Stomach (tissue), 8 donors: ENCODE measurements at regions not wholly inside any gene's neighbourhood (a gene's known extent, or its start where the extent isn't known, plus 50 kb on each side); places are given as distances from the start of the nearest gene placed in this dataset.

ENCODE experiments used
- DNase-seq, 2 donors: peaks; one replicate each; pipeline versions ENCODE4 v3.0.0 to v3.0.0-alpha.2; 2013 to 2019
- H3K27ac ChIP-seq, 5 donors: fragments of 200-600 bp in 4 of 5; sonication (generic) in 4 of 5; one replicate each; pipeline ENCODE4 v1.5.1; 2013 to 2019; ENCODE audit warnings: mild to moderate bottlenecking in 1 of 5, moderate library complexity in 1 of 5
- H3K27me3 ChIP-seq, 3 donors: fragments of 200-600 bp; sonication (generic); one replicate each; pipeline ENCODE4 v1.5.1; 2017 to 2019; ENCODE audit warnings: mixed run types in 1 of 3
- H3K36me3 ChIP-seq, 4 donors: fragments of 200-600 bp; sonication (generic); 1 replicate in 3 of 4; 2 replicates in 1 of 4; pipeline ENCODE4 v1.5.1; 2016 to 2019
- H3K4me1 ChIP-seq, 4 donors: fragments of 200-600 bp; sonication (generic); one replicate each; pipeline ENCODE4 v1.5.1; 2016 to 2019
- H3K4me3 ChIP-seq, 4 donors: fragments of 200-600 bp; sonication (generic) in 3 of 4; one replicate each; pipeline ENCODE4 v1.5.1; 2016 to 2019; ENCODE audit warnings: mild to moderate bottlenecking in 1 of 4
- H3K9me3 ChIP-seq, 4 donors: fragments of 200-600 bp; sonication (generic); one replicate each; pipeline ENCODE4 v1.5.1; 2016 to 2019
- EP300 ChIP-seq: sonication (generic); formaldehyde crosslinking; IDR thresholded peaks from one replicate; pipeline ENCODE4 v1.6.1; 2017; ENCODE audit warnings: antibody characterized with exemption
- POLR2A ChIP-seq, 4 donors: fragments of 450-650 bp; IDR thresholded peaks; one replicate each; pipeline ENCODE4 v1.6.1; 2016; ENCODE audit warnings: antibody characterized with exemption in 4 of 4, control low read depth in 2 of 4, mild to moderate bottlenecking in 1 of 4, moderate library complexity in 1 of 4
- POLR2AphosphoS5 ChIP-seq, 3 donors: sonication (generic); formaldehyde crosslinking; IDR thresholded peaks; one replicate each; pipeline ENCODE4 v1.6.1; 2016; ENCODE audit warnings: antibody characterized with exemption in 3 of 3
- WGBS, 5 donors: extraction: QIAGEN DNeasy Blood & Tissue Kit in 3 of 5; methylation state at CpG; one replicate each; pipeline versions ENCODE4 v1.1.5 to v1.1.7; 2013 to 2018; 5-methylcytosine and 5-hydroxymethylcytosine counted together
- intact Hi-C: fragments of 100-400 bp; cut with DNase I; formaldehyde crosslinking; loops from one replicate; pipeline ENCODE4 v1.15.1; 2023; ENCODE audit warnings: low total_unique reads
- TF ChIP-seq, protein P1 (sequence below), 7 experiments: fragments of 450-650 bp in 4 of 7; fragments of 200-600 bp in 3 of 7; sonication (generic) in 3 of 7; IDR thresholded peaks; one replicate each; pipeline ENCODE4 v1.5.1; 2016 to 2019; ENCODE audit warnings: antibody characterized with exemption in 7 of 7, control low read depth in 2 of 7, mild to moderate bottlenecking in 1 of 7
- donor health status: healthy with polysubstance abuse.
- donor health status: Bipolar disorder and iron deficiency.
- donor health status: healthy.

DNA sequence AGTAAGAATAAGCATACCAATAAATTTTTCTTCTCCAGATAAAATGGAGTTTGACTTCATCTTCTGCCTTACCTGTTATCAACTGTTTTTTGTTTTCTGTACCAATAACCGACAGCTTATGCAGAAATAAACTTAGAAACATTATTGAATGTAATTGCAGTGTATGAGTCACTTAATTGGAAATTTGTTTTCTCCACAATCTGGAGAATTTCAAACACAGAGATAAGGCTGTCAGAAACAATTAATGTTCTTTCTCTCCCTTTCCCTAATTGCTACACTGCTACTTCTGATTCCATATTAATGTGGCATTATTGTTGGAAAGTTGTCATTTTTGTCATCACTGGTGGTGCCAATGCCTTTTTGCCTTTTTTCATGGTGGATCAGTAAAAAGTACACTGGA lies 180.3 kb downstream of the SLCO4C1 start:
- Histone ChIP-seq H3K27ac (no peak overlapping the region), H3K4me1 (no peaks in the 10 kb centered on the region), H3K27me3 (no peaks in the 10 kb centered on the region), H3K36me3 (no peaks in the 10 kb centered on the region), H3K4me3 (no peak overlapping the region), H3K9me3 (no peaks in the 10 kb centered on the region)
- DNase-seq, result no peak
- TF ChIP-seq, protein P1, sequence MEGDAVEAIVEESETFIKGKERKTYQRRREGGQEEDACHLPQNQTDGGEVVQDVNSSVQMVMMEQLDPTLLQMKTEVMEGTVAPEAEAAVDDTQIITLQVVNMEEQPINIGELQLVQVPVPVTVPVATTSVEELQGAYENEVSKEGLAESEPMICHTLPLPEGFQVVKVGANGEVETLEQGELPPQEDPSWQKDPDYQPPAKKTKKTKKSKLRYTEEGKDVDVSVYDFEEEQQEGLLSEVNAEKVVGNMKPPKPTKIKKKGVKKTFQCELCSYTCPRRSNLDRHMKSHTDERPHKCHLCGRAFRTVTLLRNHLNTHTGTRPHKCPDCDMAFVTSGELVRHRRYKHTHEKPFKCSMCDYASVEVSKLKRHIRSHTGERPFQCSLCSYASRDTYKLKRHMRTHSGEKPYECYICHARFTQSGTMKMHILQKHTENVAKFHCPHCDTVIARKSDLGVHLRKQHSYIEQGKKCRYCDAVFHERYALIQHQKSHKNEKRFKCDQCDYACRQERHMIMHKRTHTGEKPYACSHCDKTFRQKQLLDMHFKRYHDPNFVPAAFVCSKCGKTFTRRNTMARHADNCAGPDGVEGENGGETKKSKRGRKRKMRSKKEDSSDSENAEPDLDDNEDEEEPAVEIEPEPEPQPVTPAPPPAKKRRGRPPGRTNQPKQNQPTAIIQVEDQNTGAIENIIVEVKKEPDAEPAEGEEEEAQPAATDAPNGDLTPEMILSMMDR (IDR thresholded peaks at IDR 0.05), result no peak
- TF ChIP-seq POLR2A (IDR thresholded peaks at IDR 0.05) (no peak), EP300 (no peak), POLR2AphosphoS5 (IDR thresholded peaks at IDR 0.05) (no peak)
- 43 to 61% (median 50%) methylated on average over 1 of the region's 1 CpG for WGBS, 5 donors
- intact Hi-C loops, result no loop called here

DNA sequence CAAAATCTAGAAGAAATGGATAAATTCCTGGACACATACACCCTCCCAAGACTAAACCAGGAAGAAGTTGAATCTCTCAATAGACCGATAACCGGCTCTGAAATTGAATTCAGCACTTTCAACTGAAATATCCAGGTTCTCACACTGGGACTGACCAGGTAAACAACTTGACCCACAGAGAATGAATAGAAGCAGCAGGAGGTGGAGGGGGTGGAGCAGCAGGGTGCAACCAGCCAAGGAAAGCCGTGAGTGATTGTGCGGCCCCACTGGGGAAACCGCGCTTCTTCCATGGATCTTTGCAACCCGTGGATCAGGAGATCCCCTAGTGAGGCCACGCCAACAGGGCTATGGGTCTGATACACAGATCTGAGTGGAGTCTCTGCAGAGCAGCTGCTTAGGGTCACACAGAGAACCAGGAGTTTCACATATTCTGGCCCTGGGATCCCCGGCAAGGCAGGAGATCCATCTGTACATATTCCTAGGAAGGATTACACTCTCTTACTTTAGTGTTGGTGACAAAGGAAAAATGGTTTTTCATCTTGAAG lies 181.5 kb downstream of the SLCO4C1 start:
- no peaks in the 10 kb centered on the region for H3K36me3 ChIP-seq

DNA sequence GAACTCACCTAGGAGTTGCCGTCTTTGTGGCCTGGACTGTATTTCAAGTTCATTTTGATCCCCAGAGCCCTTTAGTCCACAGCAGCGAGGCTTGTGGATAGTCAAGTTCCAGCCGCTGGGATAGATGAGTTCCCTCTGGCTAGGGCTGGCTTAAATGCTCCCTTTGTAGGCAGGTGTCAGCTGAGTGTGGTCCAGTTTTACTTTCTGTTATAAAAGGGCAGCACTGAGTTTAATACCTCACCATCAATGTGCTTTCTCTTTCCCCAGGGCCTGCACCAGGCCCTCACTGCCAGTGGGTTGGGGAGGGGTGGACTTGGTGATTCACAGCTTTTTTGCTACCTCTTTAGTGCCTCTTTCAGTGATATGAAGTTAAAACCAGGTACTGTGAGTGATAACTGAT lies 188.2 kb downstream of the SLCO4C1 start:
- H3K36me3 ChIP-seq, result no peaks in the 10 kb centered on the region
- no peak overlapping the region for H3K27ac ChIP-seq
- intact Hi-C loops, result no loop called here
- no peak overlapping the region for H3K4me3 ChIP-seq
- H3K9me3 ChIP-seq, result no peaks in the 10 kb centered on the region
- H3K4me1 ChIP-seq, result no peaks in the 10 kb centered on the region
- WGBS, 5 donors, result 84 to 90% (median 88%) methylated on average over 3 of the region's 3 CpGs
- H3K27me3 ChIP-seq, result no peaks in the 10 kb centered on the region
- DNase-seq, result no peak
- TF ChIP-seq EP300, result no peak
- TF ChIP-seq, protein P1 (IDR thresholded peaks at IDR 0.05), result no peak
- TF ChIP-seq POLR2AphosphoS5 (IDR thresholded peaks at IDR 0.05), result no peak
- TF ChIP-seq POLR2A (IDR thresholded peaks at IDR 0.05), result no peak

More for the DNA sequence above, 181.5 kb downstream of the SLCO4C1 start:
- 60 to 78% (median 74%) methylated on average over 9 of the region's 9 CpGs for WGBS, 5 donors
- TF ChIP-seq EP300, result no peak
- no peak for TF ChIP-seq POLR2AphosphoS5 (IDR thresholded peaks at IDR 0.05)
- TF ChIP-seq, protein P1 (IDR thresholded peaks at IDR 0.05), result no peak
- TF ChIP-seq POLR2A (IDR thresholded peaks at IDR 0.05), result no peak
- intact Hi-C loops, result no loop called here
- H3K4me1 ChIP-seq, result no peaks in the 10 kb centered on the region
- H3K4me3 ChIP-seq, result no peak overlapping the region
- no peak for DNase-seq
- no peak overlapping the region for H3K27ac ChIP-seq
- H3K9me3 ChIP-seq, result no peaks in the 10 kb centered on the region
- no peaks in the 10 kb centered on the region for H3K27me3 ChIP-seq

DNA sequence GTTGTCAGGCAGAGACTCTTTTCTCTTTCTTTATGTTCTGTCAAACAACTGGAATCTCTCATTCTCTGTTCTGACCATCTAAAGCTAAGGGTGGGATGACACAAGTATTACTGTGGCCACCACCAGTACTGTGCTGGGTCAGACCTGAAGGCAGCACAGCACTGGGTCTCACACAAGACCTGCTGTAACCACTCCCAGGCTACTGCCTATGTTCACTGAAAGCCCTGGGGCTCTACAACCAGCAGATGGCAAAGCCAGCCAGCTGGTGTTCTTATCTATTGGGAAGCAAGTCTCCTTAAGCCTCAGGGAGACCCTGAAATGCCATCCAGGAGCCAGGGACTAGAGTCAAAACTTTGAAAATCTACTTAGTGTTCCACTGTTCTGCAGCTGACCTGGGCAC lies 189.5 kb downstream of the SLCO4C1 start:
- intact Hi-C loops, result no loop called here
- TF ChIP-seq POLR2AphosphoS5 (IDR thresholded peaks at IDR 0.05) (no peak), EP300 (no peak), POLR2A (IDR thresholded peaks at IDR 0.05) (no peak)
- TF ChIP-seq, protein P1 (IDR thresholded peaks at IDR 0.05), result no peak
- H3K27me3 ChIP-seq, result no peaks in the 10 kb centered on the region
- H3K36me3 ChIP-seq, result no peaks in the 10 kb centered on the region
- H3K4me3 ChIP-seq, result no peak overlapping the region
- H3K9me3 ChIP-seq, result no peaks in the 10 kb centered on the region
- DNase-seq, result no peak
- no peak overlapping the region for H3K27ac ChIP-seq
- H3K4me1 ChIP-seq, result no peaks in the 10 kb centered on the region
